ENCODE measurements at regions not wholly inside any gene's neighbourhood (a gene's known extent, or its start where the extent isn't known, plus 50 kb on each side); places are given as distances from the start of the nearest gene placed in this dataset.

GRCh38 chr6:67887747-67888545, 747.1 kb upstream of the ADGRB3 start:
- Histone ChIP-seq H3K36me3 (no peaks in the 10 kb centered on the region), H3K27ac (no peak overlapping the region), H3K9me3 (ENCODE audit: severe bottlenecking) (no peaks in the 10 kb centered on the region), H3K27me3 (ENCODE audit: insufficient read depth, low read depth, severe bottlenecking) (no peaks in the 10 kb centered on the region), H3K4me3 (ENCODE audit: low read depth, low read length) (no peak overlapping the region)
- no peak for DNase-seq
- TF ChIP-seq CTCF (IDR thresholded peaks at IDR 0.05; ENCODE audit: low read depth, low read length): no peak

- no peaks in the 10 kb centered on the region for H3K9me3 ChIP-seq (ENCODE audit: severe bottlenecking)
- H3K36me3 ChIP-seq: no peaks in the 10 kb centered on the region
- no peak overlapping the region for H3K4me3 ChIP-seq (ENCODE audit: low read depth, low read length)
- no peak overlapping the region for H3K27ac ChIP-seq
- no peak for DNase-seq
- TF ChIP-seq CTCF (IDR thresholded peaks at IDR 0.05; ENCODE audit: low read depth, low read length): no peak
- H3K27me3 ChIP-seq (ENCODE audit: insufficient read depth, low read depth, severe bottlenecking): no peaks in the 10 kb centered on the region
Measured at GRCh38 chr6:67887419-67887746, 747.7 kb upstream of the ADGRB3 start.

- Histone ChIP-seq H3K27ac (no peak overlapping the region), H3K36me3 (no peaks in the 10 kb centered on the region), H3K9me3 (ENCODE audit: severe bottlenecking) (no peaks in the 10 kb centered on the region), H3K4me3 (ENCODE audit: low read depth, low read length) (no peak overlapping the region), H3K27me3 (ENCODE audit: insufficient read depth, low read depth, severe bottlenecking) (no peaks in the 10 kb centered on the region)
- TF ChIP-seq CTCF (IDR thresholded peaks at IDR 0.05; ENCODE audit: low read depth, low read length): no peak
- DNase-seq: no peak
Measured at GRCh38 chr6:67886840-67887292, 748.2 kb upstream of the ADGRB3 start.

- DNase-seq: no peak
- H3K27me3 ChIP-seq (ENCODE audit: insufficient read depth, low read depth, severe bottlenecking): no peaks in the 10 kb centered on the region
- no peaks in the 10 kb centered on the region for H3K36me3 ChIP-seq
- no peaks in the 10 kb centered on the region for H3K9me3 ChIP-seq (ENCODE audit: severe bottlenecking)
- no peak overlapping the region for H3K27ac ChIP-seq
- H3K4me3 ChIP-seq (ENCODE audit: low read depth, low read length): no peak overlapping the region
- no peak for TF ChIP-seq CTCF (IDR thresholded peaks at IDR 0.05; ENCODE audit: low read depth, low read length)
Measured at GRCh38 chr6:67886036-67886707, 748.9 kb upstream of the ADGRB3 start.

GRCh38 chr6:67885081-67886033, 749.7 kb upstream of the ADGRB3 start:
- H3K4me3 ChIP-seq (ENCODE audit: low read depth, low read length): no peak overlapping the region
- DNase-seq: no peak
- H3K36me3 ChIP-seq: no peaks in the 10 kb centered on the region
- no peak for TF ChIP-seq CTCF (IDR thresholded peaks at IDR 0.05; ENCODE audit: low read depth, low read length)
- H3K27me3 ChIP-seq (ENCODE audit: insufficient read depth, low read depth, severe bottlenecking): no peaks in the 10 kb centered on the region
- H3K27ac ChIP-seq: no peak overlapping the region
- H3K9me3 ChIP-seq (ENCODE audit: severe bottlenecking): no peaks in the 10 kb centered on the region
